ENCODE measurements at regions not wholly inside any gene's neighbourhood (a gene's known extent, or its start where the extent isn't known, plus 50 kb on each side); places are given as distances from the start of the nearest gene placed in this dataset.
"Not testable (repeated sequence)": the region's sequence is repeated elsewhere in the genome, so short reads cannot be mapped to it uniquely, and the experiment has no call there.

DNA sequence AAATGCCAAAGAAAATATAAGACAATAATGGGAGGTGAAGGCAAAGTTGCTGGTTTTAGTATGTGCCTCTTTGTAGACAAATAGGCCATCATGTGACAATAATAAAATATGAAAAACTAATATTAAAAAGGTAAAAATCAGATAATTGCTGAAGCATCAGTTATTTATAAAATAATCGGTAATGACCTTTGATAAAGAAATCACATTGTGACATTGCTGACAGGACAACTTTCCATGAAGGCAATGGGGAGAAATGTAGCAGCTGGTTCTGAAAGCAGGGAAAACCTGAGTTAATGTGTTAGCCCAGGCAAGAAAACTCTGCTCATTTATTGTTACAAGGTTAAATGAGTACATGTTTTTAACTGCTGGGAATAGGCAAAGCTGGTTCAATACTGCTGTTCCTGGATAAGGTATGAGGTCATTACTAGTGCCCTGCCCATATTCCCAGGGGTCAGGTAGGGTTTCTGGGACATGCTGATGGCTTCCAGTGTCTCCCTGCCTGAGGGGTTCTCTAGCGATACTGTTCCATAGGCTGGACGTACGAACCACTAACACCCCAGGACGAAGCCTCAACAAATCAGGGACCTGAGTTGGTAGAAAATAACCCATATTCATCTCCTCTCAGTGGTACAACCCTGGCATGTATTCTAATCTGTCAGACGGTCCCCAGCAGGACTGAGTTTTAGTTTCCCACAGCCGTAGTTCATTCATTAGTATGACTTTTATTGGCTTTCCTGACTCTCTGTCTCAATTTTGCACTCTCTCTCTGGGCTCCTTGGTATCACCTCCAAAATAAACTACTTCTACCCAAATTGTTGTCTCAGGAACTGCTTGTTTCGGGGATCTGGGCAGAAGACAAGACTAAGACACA, 355.9 kb downstream of the TXNL1 start:
- Histone ChIP-seq H3K27ac (ENCODE audit: poor library complexity, severe bottlenecking) (no peak overlapping the region), H3K9me3 (ENCODE audit: severe bottlenecking) (no peaks in the 10 kb centered on the region), H3K36me3 (ENCODE audit: low read depth) (no peaks in the 10 kb centered on the region), H3K4me3 (ENCODE audit: severe bottlenecking) (no peak overlapping the region), H3K4me1 (ENCODE audit: insufficient read depth, poor library complexity, severe bottlenecking) (no peaks in the 10 kb centered on the region), H3K27me3 (ENCODE audit: insufficient read depth, poor library complexity, severe bottlenecking) (no peaks in the 10 kb centered on the region)
- DNase-seq (ENCODE audit: low spot score) (no peak), ATAC-seq (ENCODE audit: low read depth) (no peak)
- TF ChIP-seq, protein P1, sequence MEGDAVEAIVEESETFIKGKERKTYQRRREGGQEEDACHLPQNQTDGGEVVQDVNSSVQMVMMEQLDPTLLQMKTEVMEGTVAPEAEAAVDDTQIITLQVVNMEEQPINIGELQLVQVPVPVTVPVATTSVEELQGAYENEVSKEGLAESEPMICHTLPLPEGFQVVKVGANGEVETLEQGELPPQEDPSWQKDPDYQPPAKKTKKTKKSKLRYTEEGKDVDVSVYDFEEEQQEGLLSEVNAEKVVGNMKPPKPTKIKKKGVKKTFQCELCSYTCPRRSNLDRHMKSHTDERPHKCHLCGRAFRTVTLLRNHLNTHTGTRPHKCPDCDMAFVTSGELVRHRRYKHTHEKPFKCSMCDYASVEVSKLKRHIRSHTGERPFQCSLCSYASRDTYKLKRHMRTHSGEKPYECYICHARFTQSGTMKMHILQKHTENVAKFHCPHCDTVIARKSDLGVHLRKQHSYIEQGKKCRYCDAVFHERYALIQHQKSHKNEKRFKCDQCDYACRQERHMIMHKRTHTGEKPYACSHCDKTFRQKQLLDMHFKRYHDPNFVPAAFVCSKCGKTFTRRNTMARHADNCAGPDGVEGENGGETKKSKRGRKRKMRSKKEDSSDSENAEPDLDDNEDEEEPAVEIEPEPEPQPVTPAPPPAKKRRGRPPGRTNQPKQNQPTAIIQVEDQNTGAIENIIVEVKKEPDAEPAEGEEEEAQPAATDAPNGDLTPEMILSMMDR (IDR thresholded peaks at IDR 0.05; ENCODE audit: poor library complexity, severe bottlenecking) = no peak

GRCh38 chr18:56279816-56280215, 358.6 kb downstream of the TXNL1 start:
- H3K4me1 ChIP-seq (ENCODE audit: insufficient read depth, poor library complexity, severe bottlenecking); H3K27me3 ChIP-seq (ENCODE audit: insufficient read depth, poor library complexity, severe bottlenecking); DNase-seq (ENCODE audit: low spot score); ATAC-seq (ENCODE audit: low read depth); H3K27ac ChIP-seq (ENCODE audit: poor library complexity, severe bottlenecking); H3K36me3 ChIP-seq (ENCODE audit: low read depth); H3K9me3 ChIP-seq (ENCODE audit: severe bottlenecking); H3K4me3 ChIP-seq (ENCODE audit: severe bottlenecking): not testable (repeated sequence)

DNA sequence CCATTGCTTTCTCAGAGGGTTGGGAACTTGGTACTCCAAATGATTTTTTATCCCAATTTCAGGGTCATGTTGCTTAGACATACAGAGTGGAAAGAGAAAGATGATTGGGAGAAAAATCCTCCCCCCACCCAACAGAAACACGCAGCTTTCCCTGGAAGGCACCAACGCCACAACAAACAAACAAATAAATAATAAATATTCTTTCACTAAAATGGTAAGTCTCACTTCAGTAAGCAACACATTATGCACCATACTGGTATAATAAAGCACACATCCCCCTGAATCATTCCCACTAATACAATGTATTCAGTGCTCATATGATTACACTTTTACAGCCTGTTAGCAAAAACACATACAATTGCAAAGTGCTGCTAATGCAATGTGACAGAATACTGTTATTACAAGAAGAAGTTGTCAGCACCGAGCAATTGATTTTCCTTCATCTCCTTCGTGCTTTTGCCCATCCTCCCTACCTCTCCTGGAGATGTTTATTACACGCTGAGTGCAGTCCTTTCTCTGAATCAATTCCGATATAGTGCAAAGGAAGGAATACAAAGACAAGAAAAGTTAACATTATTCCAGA, 359.9 kb downstream of the TXNL1 start:
- H3K36me3 ChIP-seq (ENCODE audit: low read depth) = no peaks in the 10 kb centered on the region
- H3K4me3 ChIP-seq (ENCODE audit: severe bottlenecking) = no peak overlapping the region
- H3K9me3 ChIP-seq (ENCODE audit: severe bottlenecking) = no peaks in the 10 kb centered on the region
- H3K27ac ChIP-seq (ENCODE audit: poor library complexity, severe bottlenecking) = no peak overlapping the region
- DNase-seq (ENCODE audit: low spot score) (no peak), ATAC-seq (ENCODE audit: low read depth) (no peak)
- H3K27me3 ChIP-seq (ENCODE audit: insufficient read depth, poor library complexity, severe bottlenecking) = no peaks in the 10 kb centered on the region
- TF ChIP-seq, protein P1 (IDR thresholded peaks at IDR 0.05; ENCODE audit: poor library complexity, severe bottlenecking) = no peak
- H3K4me1 ChIP-seq (ENCODE audit: insufficient read depth, poor library complexity, severe bottlenecking) = no peaks in the 10 kb centered on the region

DNA sequence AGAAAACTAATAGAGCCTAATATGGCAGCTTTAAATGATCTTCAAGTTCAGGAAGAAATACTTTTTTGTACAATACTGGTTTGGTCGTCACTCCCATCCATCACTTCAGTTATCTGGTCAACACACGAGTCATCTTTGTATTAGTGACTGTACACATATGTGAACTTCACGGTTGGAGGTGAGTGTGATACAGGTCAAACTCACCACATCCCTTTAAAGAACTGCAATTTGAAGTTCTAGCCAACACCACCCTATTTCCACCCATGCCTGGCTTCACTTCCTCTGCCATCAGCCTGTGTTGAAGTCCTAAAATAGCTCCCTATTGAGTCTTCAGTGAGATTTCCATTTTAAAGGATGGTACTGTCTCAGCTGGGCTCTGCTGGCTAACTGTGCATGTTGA, 361.9 kb downstream of the TXNL1 start:
- Histone ChIP-seq H3K4me1 (ENCODE audit: insufficient read depth, poor library complexity, severe bottlenecking) (no peaks in the 10 kb centered on the region), H3K27ac (ENCODE audit: poor library complexity, severe bottlenecking) (no peak overlapping the region), H3K9me3 (ENCODE audit: severe bottlenecking) (no peaks in the 10 kb centered on the region), H3K27me3 (ENCODE audit: insufficient read depth, poor library complexity, severe bottlenecking) (no peaks in the 10 kb centered on the region), H3K4me3 (ENCODE audit: severe bottlenecking) (no peak overlapping the region), H3K36me3 (ENCODE audit: low read depth) (no peaks in the 10 kb centered on the region)
- no peak for DNase-seq (ENCODE audit: low spot score)
- TF ChIP-seq, protein P1 (IDR thresholded peaks at IDR 0.05; ENCODE audit: poor library complexity, severe bottlenecking) = no peak
- no peak for ATAC-seq (ENCODE audit: low read depth)

DNA sequence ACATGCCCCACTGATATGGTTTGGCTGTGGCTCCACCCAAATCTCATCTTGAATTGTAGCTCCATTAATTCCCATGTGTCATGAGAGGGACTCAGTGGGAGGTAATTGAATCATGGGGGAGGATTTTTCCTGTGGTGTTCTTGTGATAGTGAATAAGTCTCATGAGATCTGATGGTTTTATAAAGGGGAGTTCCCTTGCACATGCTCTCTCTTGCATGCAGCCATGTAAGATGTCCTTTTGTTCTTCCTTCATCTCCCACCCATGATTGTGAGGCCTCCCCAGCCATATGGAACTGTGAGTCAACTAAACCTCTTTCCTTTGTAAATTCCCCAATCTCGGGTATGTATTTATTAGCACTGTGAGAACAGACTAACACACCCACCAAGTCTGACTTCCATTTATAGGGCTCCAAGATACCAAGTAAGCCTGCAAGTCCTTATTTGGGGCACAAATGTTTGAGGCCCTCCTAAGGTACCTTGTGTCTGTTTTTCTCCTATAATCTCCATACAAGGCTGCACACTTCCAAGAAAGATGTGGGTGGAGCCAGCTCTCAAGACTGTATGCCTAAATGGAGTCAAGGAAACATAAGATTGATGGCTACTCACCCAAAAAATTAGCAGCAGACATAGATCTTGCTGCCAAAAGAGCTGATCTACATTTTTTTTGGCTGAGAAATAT, 364.7 kb downstream of the TXNL1 start:
- H3K4me1 ChIP-seq (ENCODE audit: insufficient read depth, poor library complexity, severe bottlenecking) = no peaks in the 10 kb centered on the region
- TF ChIP-seq, protein P1 (IDR thresholded peaks at IDR 0.05; ENCODE audit: poor library complexity, severe bottlenecking) = no peak
- no peak overlapping the region for H3K27ac ChIP-seq (ENCODE audit: poor library complexity, severe bottlenecking)
- H3K4me3 ChIP-seq (ENCODE audit: severe bottlenecking) = no peak overlapping the region
- DNase-seq (ENCODE audit: low spot score) (no peak), ATAC-seq (ENCODE audit: low read depth) (no peak)
- no peaks in the 10 kb centered on the region for H3K9me3 ChIP-seq (ENCODE audit: severe bottlenecking)
- no peaks in the 10 kb centered on the region for H3K27me3 ChIP-seq (ENCODE audit: insufficient read depth, poor library complexity, severe bottlenecking)
- H3K36me3 ChIP-seq (ENCODE audit: low read depth) = no peaks in the 10 kb centered on the region
